Transverse colon (tissue), 4 donors: ENCODE measurements at regions not wholly inside any gene's neighbourhood (a gene's known extent, or its start where the extent isn't known, plus 50 kb on each side); places are given as distances from the start of the nearest gene placed in this dataset.
"Not testable (repeated sequence)": the region's sequence is repeated elsewhere in the genome, so short reads cannot be mapped to it uniquely, and the experiment has no call there.

Experiments used
- DNase-seq: peaks from one replicate; pipeline ENCODE4 v3.0.0-alpha.2; 2019
- H3K27ac ChIP-seq, 4 donors: fragments of 200-600 bp; sonication (generic); 2 replicates each; pipeline ENCODE4 v1.5.1; 2016 to 2018; ENCODE audit warnings: inconsistent platforms in 4 of 4
- H3K27me3 ChIP-seq: fragments of 200-600 bp; sonication (generic); 2 replicates; pipeline ENCODE4 v1.5.1; 2017; ENCODE audit warnings: inconsistent platforms
- H3K36me3 ChIP-seq, 4 donors: fragments of 200-600 bp; sonication (generic); 2 replicates each; pipeline ENCODE4 v1.5.1; 2017 to 2019; ENCODE audit warnings: inconsistent platforms in 4 of 4
- H3K4me1 ChIP-seq, 4 donors: fragments of 200-600 bp; sonication (generic); 2 replicates each; pipeline ENCODE4 v1.5.1; 2017 to 2020; ENCODE audit warnings: inconsistent platforms in 4 of 4
- H3K4me3 ChIP-seq, 4 donors: fragments of 200-600 bp; sonication (generic); 1 replicate in 1 of 4; 2 replicates in 3 of 4; pipeline versions ENCODE4 v1.5.1 to v1.6.1; 2017 to 2019; ENCODE audit warnings: inconsistent platforms in 4 of 4
- H3K9me3 ChIP-seq, 2 donors: fragments of 200-600 bp; sonication (generic); 2 replicates each; pipeline ENCODE4 v1.5.1; 2017 to 2019; ENCODE audit warnings: inconsistent platforms in 2 of 2
- CTCF ChIP-seq, 5 experiments: fragments of 200-600 bp in 3 of 5; fragments of 450-650 bp in 2 of 5; sonication (generic) in 3 of 5; IDR thresholded peaks; 1 replicate in 2 of 5; 2 replicates in 3 of 5; pipeline ENCODE4 v1.5.1; 2016 to 2017; ENCODE audit warnings: antibody characterized with exemption in 5 of 5, inconsistent platforms in 3 of 5, mild to moderate bottlenecking in 2 of 5, moderate library complexity in 1 of 5
- EP300 ChIP-seq: sonication (generic); formaldehyde crosslinking; IDR thresholded peaks from one replicate; pipeline ENCODE4 v1.6.1; 2017; ENCODE audit warnings: antibody characterized with exemption, low read depth
- POLR2A ChIP-seq: fragments of 450-650 bp; IDR thresholded peaks from one replicate; pipeline ENCODE4 v1.6.1; 2016; ENCODE audit warnings: antibody characterized with exemption, mild to moderate bottlenecking, moderate library complexity
- POLR2AphosphoS5 ChIP-seq, 3 donors: sonication (generic); formaldehyde crosslinking; IDR thresholded peaks; one replicate each; pipeline ENCODE4 v1.6.1; 2016; ENCODE audit warnings: antibody characterized with exemption in 3 of 3
- WGBS, 2 donors: methylation state at CpG; one replicate each; pipeline ENCODE4 v1.1.5; 2018; ENCODE audit warnings: low coverage in 1 of 2; 5-methylcytosine and 5-hydroxymethylcytosine counted together
- in situ Hi-C, 4 donors: fragments of 200-750 bp; cut with MboI; loops; one replicate each; pipeline versions ENCODE4 v1.15.0 to v1.15.1; 2017; ENCODE audit warnings: low sequenced_read_pairs in 3 of 4, low pct_ligation_motif_present in 1 of 4, low pct_unique_long_range_greater_than_20kb in 1 of 4
- intact Hi-C: fragments of 100-400 bp; cut with DNase I; formaldehyde crosslinking; loops from one replicate; pipeline ENCODE4 v1.15.1; 2023; ENCODE audit warnings: low total_unique reads

- WGBS, 2 donors: 33 to 83% methylated on average over 1 of the region's 1 CpG
These were observed 273.7 kb upstream of the NFIA start for GRCh38 chr1:60808676-60809075.

GRCh38 chr1:60802884-60803283 lies 279.5 kb upstream of the NFIA start:
- H3K36me3 ChIP-seq: no peaks in the 10 kb centered on the region
- no peaks in the 10 kb centered on the region for H3K4me1 ChIP-seq
- intact Hi-C loops (no loop called here), in situ Hi-C loops (no loop called here)
- no peak overlapping the region for H3K4me3 ChIP-seq
- DNase-seq: no peak
- H3K9me3 ChIP-seq: peaks cover 3 to 7% of the 10 kb centered on the region in 2 donors
- TF ChIP-seq EP300 (no peak), POLR2AphosphoS5 (IDR thresholded peaks at IDR 0.05) (no peak), CTCF (IDR thresholded peaks at IDR 0.05) (no peak), POLR2A (no peak)
- H3K27me3 ChIP-seq: no peaks in the 10 kb centered on the region
- no peak overlapping the region for H3K27ac ChIP-seq
- WGBS, 2 donors: 94 to 100% methylated on average over 2 of the region's 2 CpGs

More at GRCh38 chr1:60808676-60809075, 273.7 kb upstream of the NFIA start:
- Histone ChIP-seq H3K9me3 (peaks cover 3 to 7% of the 10 kb centered on the region in 2 donors), H3K27me3 (no peaks in the 10 kb centered on the region), H3K4me1 (no peaks in the 10 kb centered on the region), H3K36me3 (no peaks in the 10 kb centered on the region), H3K4me3 (no peak overlapping the region), H3K27ac (no peak overlapping the region)
- in situ Hi-C loops: no loop called here
- no peak for TF ChIP-seq POLR2A
- TF ChIP-seq EP300: no peak
- no peak for TF ChIP-seq CTCF (IDR thresholded peaks at IDR 0.05)
- DNase-seq: no peak
- intact Hi-C loops: no loop called here

GRCh38 chr1:60797351-60797750 lies 285.0 kb upstream of the NFIA start:
- intact Hi-C loops (no loop called here), in situ Hi-C loops (no loop called here)
- Histone ChIP-seq H3K4me1 (no peaks in the 10 kb centered on the region), H3K36me3 (no peaks in the 10 kb centered on the region), H3K4me3 (no peak overlapping the region), H3K27me3 (no peaks in the 10 kb centered on the region), H3K9me3 (no peaks in the 10 kb centered on the region), H3K27ac (no peak overlapping the region)
- TF ChIP-seq EP300 (no peak), CTCF (IDR thresholded peaks at IDR 0.05) (no peak), POLR2AphosphoS5 (IDR thresholded peaks at IDR 0.05) (no peak), POLR2A (no peak)
- DNase-seq: no peak
- 67% methylated on average over 2 of the region's 2 CpGs; no CpG with 5 or more reads in 1 of the 2 donors for WGBS, 2 donors

- H3K27ac ChIP-seq: no peak overlapping the region
- no peaks in the 10 kb centered on the region for H3K9me3 ChIP-seq
- H3K4me3 ChIP-seq: no peak overlapping the region
- in situ Hi-C loops: no loop called here
- WGBS, 2 donors: 83 to 84% methylated on average over 5 of the region's 5 CpGs
- H3K27me3 ChIP-seq: no peaks in the 10 kb centered on the region
- no peak for DNase-seq
- intact Hi-C loops: no loop called here
- no peak for TF ChIP-seq POLR2A
- no peak for TF ChIP-seq CTCF (IDR thresholded peaks at IDR 0.05)
- no peak for TF ChIP-seq POLR2AphosphoS5 (IDR thresholded peaks at IDR 0.05)
- TF ChIP-seq EP300: no peak
- no peaks in the 10 kb centered on the region for H3K4me1 ChIP-seq
- H3K36me3 ChIP-seq: no peaks in the 10 kb centered on the region
These were observed 291.1 kb upstream of the NFIA start for GRCh38 chr1:60791226-60791625.

GRCh38 chr1:60773099-60773498 lies 309.3 kb upstream of the NFIA start:
- in situ Hi-C loops: loop anchor here in 1 of 4 donors (25.0 kb wide), 1 partner anchor 786 kb away; no protein-coding TSS in a partner anchor
- H3K9me3 ChIP-seq, H3K4me3 ChIP-seq, intact Hi-C loops, H3K27ac ChIP-seq, H3K36me3 ChIP-seq, DNase-seq, H3K27me3 ChIP-seq, H3K4me1 ChIP-seq: not testable (repeated sequence)
- WGBS, 2 donors: 94% methylated on average over 2 of the region's 2 CpGs; no CpG with 5 or more reads in 1 of the 2 donors
